ENCODE measurements at regions not wholly inside any gene's neighbourhood (a gene's known extent, or its start where the extent isn't known, plus 50 kb on each side); places are given as distances from the start of the nearest gene placed in this dataset.

DNA sequence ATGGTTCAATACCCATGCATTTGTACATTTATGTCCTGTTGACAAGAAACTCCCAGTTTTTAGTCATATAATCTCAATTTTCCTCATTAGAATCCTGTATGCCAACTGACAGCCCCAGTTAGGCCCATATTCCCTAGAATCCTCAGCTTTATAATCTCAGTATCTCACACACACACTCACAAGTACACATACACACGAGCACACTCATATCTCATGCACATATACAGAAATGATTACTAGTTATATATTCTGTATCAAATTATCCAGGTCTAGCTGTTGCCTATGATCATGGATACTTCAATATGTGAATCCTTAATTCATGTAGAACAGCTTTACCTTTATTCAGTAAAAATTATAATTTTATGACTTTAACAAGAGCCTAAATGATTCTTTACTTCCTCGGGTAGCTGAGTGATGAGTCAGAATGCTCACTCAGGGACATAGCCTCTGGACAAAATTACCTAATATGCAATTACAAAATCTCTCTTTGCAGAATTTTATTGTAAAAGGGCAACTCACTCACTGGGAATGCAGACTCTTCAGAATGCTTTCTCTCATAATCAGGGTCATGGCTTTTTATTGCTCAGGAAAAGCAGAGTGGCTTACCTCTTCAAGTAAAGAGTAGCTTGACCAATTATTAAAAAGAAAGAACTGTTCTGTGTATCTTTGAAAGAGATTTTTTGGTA, 193.6 kb upstream of the PIK3C3 start:
- DNase-seq (no peak), ATAC-seq (peak in 1 of 4 donors; percentile 38)
- TF ChIP-seq, protein P1, sequence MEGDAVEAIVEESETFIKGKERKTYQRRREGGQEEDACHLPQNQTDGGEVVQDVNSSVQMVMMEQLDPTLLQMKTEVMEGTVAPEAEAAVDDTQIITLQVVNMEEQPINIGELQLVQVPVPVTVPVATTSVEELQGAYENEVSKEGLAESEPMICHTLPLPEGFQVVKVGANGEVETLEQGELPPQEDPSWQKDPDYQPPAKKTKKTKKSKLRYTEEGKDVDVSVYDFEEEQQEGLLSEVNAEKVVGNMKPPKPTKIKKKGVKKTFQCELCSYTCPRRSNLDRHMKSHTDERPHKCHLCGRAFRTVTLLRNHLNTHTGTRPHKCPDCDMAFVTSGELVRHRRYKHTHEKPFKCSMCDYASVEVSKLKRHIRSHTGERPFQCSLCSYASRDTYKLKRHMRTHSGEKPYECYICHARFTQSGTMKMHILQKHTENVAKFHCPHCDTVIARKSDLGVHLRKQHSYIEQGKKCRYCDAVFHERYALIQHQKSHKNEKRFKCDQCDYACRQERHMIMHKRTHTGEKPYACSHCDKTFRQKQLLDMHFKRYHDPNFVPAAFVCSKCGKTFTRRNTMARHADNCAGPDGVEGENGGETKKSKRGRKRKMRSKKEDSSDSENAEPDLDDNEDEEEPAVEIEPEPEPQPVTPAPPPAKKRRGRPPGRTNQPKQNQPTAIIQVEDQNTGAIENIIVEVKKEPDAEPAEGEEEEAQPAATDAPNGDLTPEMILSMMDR (IDR thresholded peaks at IDR 0.05), result no peak
- no peak overlapping the region for H3K27ac ChIP-seq
- H3K36me3 ChIP-seq, result no peaks in the 10 kb centered on the region
- intact Hi-C loops (cut with DNase I), result no loop called here
- no peak overlapping the region for H3K4me3 ChIP-seq
- H3K4me1 ChIP-seq, result no peaks in the 10 kb centered on the region
- no peaks in the 10 kb centered on the region for H3K9me3 ChIP-seq
- 38% methylated on average over 2 of the region's 2 CpGs for WGBS (ENCODE audit: insufficient coverage, low coverage, low lambda C conversion rate, missing lambda C conversion rate)
- H3K27me3 ChIP-seq, result no peaks in the 10 kb centered on the region

DNA sequence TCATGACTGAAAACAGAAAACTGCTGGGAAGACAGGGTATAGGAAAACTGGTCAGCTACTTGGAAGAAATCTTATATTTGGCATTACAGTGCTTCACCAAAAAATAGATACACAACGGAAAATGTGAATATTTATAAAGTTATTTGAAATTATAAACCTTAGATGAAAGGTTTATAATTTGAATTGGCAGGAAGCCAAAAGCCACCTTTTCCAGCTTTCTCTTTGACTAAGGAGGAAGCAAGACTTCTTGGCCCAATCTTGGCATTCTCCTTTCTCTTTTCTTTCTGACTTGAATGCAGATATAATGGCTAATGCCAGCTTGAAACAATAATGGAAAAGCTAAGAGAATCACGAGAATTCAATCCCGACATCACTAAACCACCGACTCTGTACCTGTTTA, 196.5 kb upstream of the PIK3C3 start:
- TF ChIP-seq, protein P1 (IDR thresholded peaks at IDR 0.05), result no peak
- H3K27ac ChIP-seq, result no peak overlapping the region
- H3K36me3 ChIP-seq, result no peaks in the 10 kb centered on the region
- intact Hi-C loops (cut with DNase I), result no loop called here
- WGBS (ENCODE audit: insufficient coverage, low coverage, low lambda C conversion rate, missing lambda C conversion rate), result 52% methylated on average over 4 of the region's 4 CpGs
- no peak for ATAC-seq
- H3K4me1 ChIP-seq, result no peaks in the 10 kb centered on the region
- H3K4me3 ChIP-seq, result no peak overlapping the region
- H3K9me3 ChIP-seq, result no peaks in the 10 kb centered on the region
- DNase-seq, result no peak
- H3K27me3 ChIP-seq, result no peaks in the 10 kb centered on the region

DNA sequence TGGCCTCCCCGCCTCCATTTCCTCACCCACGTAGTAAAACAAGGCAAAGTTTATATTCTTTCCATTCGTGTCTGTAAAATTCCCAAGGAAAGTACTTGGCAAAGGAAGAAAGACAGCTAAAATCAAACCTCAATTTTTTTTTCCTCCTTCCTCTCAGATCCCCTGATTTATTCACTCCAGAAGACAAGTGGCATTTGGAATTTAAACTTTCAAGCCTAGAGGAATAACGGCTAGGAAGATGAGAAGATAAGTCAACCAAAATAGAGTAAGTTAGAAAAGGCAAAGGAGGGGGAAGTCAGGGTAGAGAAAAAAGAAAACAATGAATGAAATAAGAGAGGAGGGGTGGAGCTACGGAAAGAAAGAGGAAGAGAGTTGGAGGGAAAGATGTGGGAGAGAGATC, 198.9 kb upstream of the PIK3C3 start:
- ATAC-seq (no peak), DNase-seq (no peak)
- no peaks in the 10 kb centered on the region for H3K36me3 ChIP-seq
- H3K27me3 ChIP-seq, result no peaks in the 10 kb centered on the region
- intact Hi-C loops (cut with DNase I), result no loop called here
- no peaks in the 10 kb centered on the region for H3K9me3 ChIP-seq
- H3K4me1 ChIP-seq, result no peaks in the 10 kb centered on the region
- no peak overlapping the region for H3K27ac ChIP-seq
- H3K4me3 ChIP-seq, result no peak overlapping the region
- 34% methylated on average over 5 of the region's 5 CpGs for WGBS (ENCODE audit: insufficient coverage, low coverage, low lambda C conversion rate, missing lambda C conversion rate)
- no peak for TF ChIP-seq POLR2A (IDR thresholded peaks at IDR 0.05)
- TF ChIP-seq, protein P1 (IDR thresholded peaks at IDR 0.05), result no peak

DNA sequence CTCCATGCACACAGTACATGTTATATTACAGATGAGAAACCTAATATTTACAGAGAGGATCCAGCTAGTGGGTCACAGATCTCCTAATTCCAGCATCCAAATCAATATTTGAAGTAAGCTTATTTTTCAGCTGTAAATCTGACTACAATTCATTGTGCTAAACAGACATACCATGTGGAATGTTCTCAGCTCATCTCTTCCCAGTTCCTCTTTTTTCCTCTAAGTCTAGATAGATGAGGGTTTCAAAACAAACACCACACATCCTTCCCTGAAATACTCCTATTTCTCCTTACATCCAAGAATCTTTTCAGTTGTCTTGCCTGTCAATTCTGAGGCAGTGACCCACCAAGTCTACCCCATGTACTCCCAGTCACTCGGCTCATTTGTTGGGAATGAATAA, 200.7 kb upstream of the PIK3C3 start:
- intact Hi-C loops (cut with DNase I), result no loop called here
- H3K27me3 ChIP-seq, result no peaks in the 10 kb centered on the region
- 56% methylated on average over 1 of the region's 1 CpG for WGBS (ENCODE audit: insufficient coverage, low coverage, low lambda C conversion rate, missing lambda C conversion rate)
- no peak overlapping the region for H3K4me3 ChIP-seq
- ATAC-seq (no peak), DNase-seq (no peak)
- H3K27ac ChIP-seq, result no peak overlapping the region
- H3K36me3 ChIP-seq, result no peaks in the 10 kb centered on the region
- TF ChIP-seq, protein P1 (IDR thresholded peaks at IDR 0.05), result no peak
- TF ChIP-seq POLR2A (IDR thresholded peaks at IDR 0.05), result no peak
- H3K4me1 ChIP-seq, result no peaks in the 10 kb centered on the region
- H3K9me3 ChIP-seq, result no peaks in the 10 kb centered on the region

DNA sequence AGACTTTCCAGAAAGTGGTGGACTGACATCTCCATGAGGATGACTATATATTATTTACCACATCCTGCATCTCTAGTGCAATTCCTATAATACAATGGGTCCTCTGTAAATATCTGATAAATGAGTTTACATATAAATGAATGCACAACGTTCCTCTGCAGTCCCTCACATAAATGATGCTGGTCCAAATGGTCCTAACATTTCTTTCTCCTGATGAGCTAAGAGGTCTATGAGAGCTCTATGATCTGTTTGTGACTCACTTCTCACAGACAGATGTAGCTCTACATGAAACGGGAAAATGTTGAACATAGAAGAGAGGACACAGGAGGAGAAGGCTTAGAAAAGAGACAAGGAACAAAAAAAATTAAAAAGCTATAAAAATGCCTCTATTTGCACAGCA, 201.2 kb upstream of the PIK3C3 start:
- no peaks in the 10 kb centered on the region for H3K4me1 ChIP-seq
- no peak overlapping the region for H3K4me3 ChIP-seq
- no peaks in the 10 kb centered on the region for H3K9me3 ChIP-seq
- H3K36me3 ChIP-seq, result no peaks in the 10 kb centered on the region
- no peak for DNase-seq
- WGBS (ENCODE audit: insufficient coverage, low coverage, low lambda C conversion rate, missing lambda C conversion rate), result 32% methylated on average over 2 of the region's 2 CpGs
- TF ChIP-seq POLR2A (IDR thresholded peaks at IDR 0.05), result no peak
- TF ChIP-seq, protein P1 (IDR thresholded peaks at IDR 0.05), result no peak
- no peak overlapping the region for H3K27ac ChIP-seq
- intact Hi-C loops (cut with DNase I), result no loop called here
- H3K27me3 ChIP-seq, result no peaks in the 10 kb centered on the region
- ATAC-seq, result no peak
